PC-9 (cell line): ENCODE measurements at regions not wholly inside any gene's neighbourhood (a gene's known extent, or its start where the extent isn't known, plus 50 kb on each side); places are given as distances from the start of the nearest gene placed in this dataset.

ENCODE experiments used
- BruUV-seq: library from RNA; stranded (reverse); fragments of 400-500 nt; replicated peaks from 2 replicates; lab custom pipeline; 2021; lab: Mats Ljungman, UMichigan
- CTCF ChIA-PET: fragments of 300-600 bp; sonication (Branson Sonifier 250); formaldehyde crosslinking; loops from one replicate; lab custom pipeline; 2022; ENCODE audit warnings: antibody characterized with exemption; lab: Charles Lee
- POLR2A ChIA-PET: fragments of 300-600 bp; sonication (Branson Sonifier 250); formaldehyde crosslinking; loops from one replicate; lab custom pipeline; 2022; ENCODE audit warnings: antibody characterized with exemption; ENCODE audit not compliant: unreplicated experiment; lab: Charles Lee
- DNase-seq, 2 experiments: peaks; one replicate each; pipeline versions ENCODE4 v3.0.0 to v3.0.0-alpha.2; 2015 to 2022; ENCODE audit warnings: mixed read lengths in 1 of 2
- H2AFZ ChIP-seq: fragments of 200-600 bp; sonication (generic); 2 replicates; pipeline ENCODE4 v1.8.1; 2017; ENCODE audit warnings: antibody characterized with exemption
- H3F3A ChIP-seq: fragments of 200-600 bp; sonication (generic); 2 replicates; pipeline ENCODE4 v1.8.1; 2017; ENCODE audit warnings: antibody characterized with exemption, mild to moderate bottlenecking, low read depth; ENCODE audit not compliant: insufficient read depth
- H3K27ac ChIP-seq: fragments of 200-600 bp; sonication (generic); 2 replicates; pipeline ENCODE4 v1.6.1; 2016; ENCODE audit warnings: mixed run types
- H3K27me3 ChIP-seq: fragments of 200-600 bp; sonication (generic); 2 replicates; pipeline ENCODE4 v1.6.1; 2016; ENCODE audit warnings: low read depth, mixed run types; ENCODE audit not compliant: insufficient read depth
- H3K36me3 ChIP-seq: fragments of 200-600 bp; sonication (generic); 2 replicates; pipeline ENCODE4 v1.6.1; 2016; ENCODE audit warnings: low read depth, mixed run types
- H3K4me1 ChIP-seq: fragments of 200-600 bp; sonication (generic); replicated peaks from 2 replicates; pipeline ENCODE4 v1.6.1; 2016; ENCODE audit warnings: mixed run types; ENCODE audit not compliant: insufficient read depth
- H3K4me2 ChIP-seq: fragments of 200-600 bp; sonication (generic); 2 replicates; pipeline ENCODE4 v1.6.1; 2017; ENCODE audit warnings: mixed run types
- H3K4me3 ChIP-seq: fragments of 200-600 bp; sonication (generic); 2 replicates; pipeline ENCODE4 v1.6.1; 2016; ENCODE audit warnings: mixed run types
- H3K79me2 ChIP-seq: fragments of 200-600 bp; sonication (generic); 2 replicates; pipeline ENCODE4 v1.6.1; 2017; ENCODE audit warnings: low read depth, mixed run types
- H3K9me2 ChIP-seq: fragments of 200-600 bp; sonication (generic); 2 replicates; pipeline ENCODE4 v1.8.1; 2017; ENCODE audit warnings: mild to moderate bottlenecking; ENCODE audit not compliant: insufficient read depth
- H3K9me3 ChIP-seq: fragments of 200-600 bp; sonication (generic); 2 replicates; pipeline ENCODE4 v1.8.1; 2016; ENCODE audit warnings: low read depth; ENCODE audit not compliant: insufficient read depth
- H4K20me1 ChIP-seq: fragments of 200-600 bp; sonication (generic); 2 replicates; pipeline ENCODE4 v1.8.1; 2017; ENCODE audit not compliant: insufficient read depth
- CTCF ChIP-seq: fragments of 200-600 bp; sonication (generic); conservative IDR thresholded peaks from 2 replicates; pipeline ENCODE4 v1.6.1; 2017; ENCODE audit warnings: mixed run types, antibody characterized with exemption, mild to moderate bottlenecking, moderate library complexity
- EZH2 ChIP-seq: fragments of 200-600 bp; sonication (generic); IDR thresholded peaks from 2 replicates; pipeline ENCODE4 v1.8.0; 2017; ENCODE audit warnings: antibody characterized with exemption, low read depth
- intact Hi-C: fragments of 100-400 bp; cut with micrococcal nuclease; formaldehyde crosslinking; loops from one replicate; pipeline ENCODE4 v1.10.0; 2022; ENCODE audit not compliant: unreplicated experiment

GRCh38 chr11:127106938-127107337, 106.4 kb upstream of the KIRREL3 start:
- TF ChIP-seq EZH2 (no peak), CTCF (no peak)
- peaks cover 34% of the 10 kb centered on the region for H3K27me3 ChIP-seq
- H3K9me3 ChIP-seq: no peaks in the 10 kb centered on the region
- no peak overlapping the region for H2AFZ ChIP-seq
- ChIA-PET POLR2A (no interaction called here), CTCF (no interaction called here)
- no peaks in the 10 kb centered on the region for H4K20me1 ChIP-seq
- no peaks in the 10 kb centered on the region for H3K9me2 ChIP-seq
- H3F3A ChIP-seq: no peaks in the 10 kb centered on the region
- no peak overlapping the region for H3K27ac ChIP-seq
- no peaks in the 10 kb centered on the region for H3K4me1 ChIP-seq
- H3K79me2 ChIP-seq: no peaks in the 10 kb centered on the region
- no peak overlapping the region for H3K4me2 ChIP-seq
- no TSS peak for BruUV-seq
- H3K36me3 ChIP-seq: no peaks in the 10 kb centered on the region
- intact Hi-C loops: no loop called here
- no peak overlapping the region for H3K4me3 ChIP-seq
- DNase-seq: no peak

- Histone ChIP-seq H3K36me3 (no peaks in the 10 kb centered on the region), H3K4me1 (no peaks in the 10 kb centered on the region), H3K27ac (no peak overlapping the region), H3K9me2 (no peaks in the 10 kb centered on the region), H3F3A (no peaks in the 10 kb centered on the region), H4K20me1 (no peaks in the 10 kb centered on the region), H2AFZ (no peak overlapping the region), H3K9me3 (no peaks in the 10 kb centered on the region), H3K27me3 (peaks cover 34% of the 10 kb centered on the region), H3K4me3 (no peak overlapping the region), H3K4me2 (no peak overlapping the region), H3K79me2 (no peaks in the 10 kb centered on the region)
- TF ChIP-seq EZH2 (no peak), CTCF (no peak)
- no TSS peak for BruUV-seq
- ChIA-PET CTCF (no interaction called here), POLR2A (no interaction called here)
- intact Hi-C loops: no loop called here
- peak in 1 of 2 experiments; percentile 6 for DNase-seq
Observed at GRCh38 chr11:127105593-127106541, 105.3 kb upstream of the KIRREL3 start.

GRCh38 chr11:127103586-127104388, 103.2 kb upstream of the KIRREL3 start:
- Histone ChIP-seq H3K36me3 (no peaks in the 10 kb centered on the region), H3K4me3 (no peak overlapping the region), H3K27ac (no peak overlapping the region), H3F3A (no peaks in the 10 kb centered on the region), H3K79me2 (no peaks in the 10 kb centered on the region), H3K4me2 (no peak overlapping the region), H4K20me1 (no peaks in the 10 kb centered on the region), H2AFZ (no peak overlapping the region), H3K27me3 (peaks cover 26% of the 10 kb centered on the region), H3K9me2 (no peaks in the 10 kb centered on the region), H3K9me3 (no peaks in the 10 kb centered on the region), H3K4me1 (no peaks in the 10 kb centered on the region)
- no TSS peak for BruUV-seq
- POLR2A ChIA-PET: no interaction called here
- CTCF ChIA-PET: interaction anchor here (0.6 kb wide), 1 partner anchor 112 kb away, joined by 3 read pairs; no protein-coding TSS in a partner anchor
- intact Hi-C loops: no loop called here
- no peak for DNase-seq
- TF ChIP-seq EZH2: no peak
